ENCODE measurements at regions not wholly inside any gene's neighbourhood (a gene's known extent, or its start where the extent isn't known, plus 50 kb on each side); places are given as distances from the start of the nearest gene placed in this dataset.
A peak's percentile ranks its signal among the peaks of the same experiment; 100 is the strongest.

DNA sequence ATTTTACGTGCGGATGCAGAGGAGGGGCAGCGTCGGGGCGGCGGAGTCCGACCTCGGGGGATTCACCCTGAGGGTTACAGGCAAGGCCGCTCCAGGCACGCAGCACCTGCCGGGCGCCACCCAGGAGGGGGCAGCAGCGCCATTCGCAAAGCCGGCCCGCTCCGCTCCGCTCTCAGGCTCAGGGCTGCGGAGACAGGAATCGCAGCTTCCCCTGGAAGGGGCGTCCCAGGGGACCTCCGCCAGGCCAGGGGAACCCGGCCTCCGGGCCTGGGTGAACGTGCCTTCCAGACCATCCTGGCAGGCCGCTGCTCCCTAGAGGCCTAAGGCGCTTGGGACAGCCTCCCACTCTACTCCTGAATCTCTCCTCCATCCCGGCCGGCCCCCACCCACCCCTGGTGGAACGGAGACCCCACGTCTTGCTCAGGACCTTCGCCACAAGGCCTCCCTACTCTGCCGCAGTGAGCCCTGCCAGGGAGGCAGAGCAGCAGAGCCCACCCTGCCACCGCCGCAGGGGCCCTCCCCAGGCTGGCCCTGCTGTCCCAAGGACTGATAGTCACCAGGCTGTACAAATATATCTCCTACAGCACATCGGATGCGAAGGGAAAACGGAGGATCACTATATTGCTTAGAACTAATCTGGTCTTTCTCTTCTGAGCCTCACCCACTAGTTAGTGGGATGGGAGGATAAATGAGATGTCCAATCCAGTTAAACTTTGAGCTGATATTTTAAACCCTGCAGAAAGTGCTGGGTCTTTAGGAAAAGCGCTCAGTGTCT lies 115.0 kb downstream of the SMIM20 start:
- no TSS peak for BruUV-seq (replicated peaks)
- DNase-seq = no peak
- POLR2A ChIA-PET (ENCODE audit: unreplicated experiment) = no interaction called here
- intact Hi-C loops (cut with micrococcal nuclease) = no loop called here
- H3F3A ChIP-seq (ENCODE audit: low read length, unreplicated experiment) = no peaks in the 10 kb centered on the region
- CTCF ChIA-PET = no interaction called here
- no peak overlapping the region for H3K4me2 ChIP-seq (ENCODE audit: low read length)
- no peak overlapping the region for H3K9ac ChIP-seq (ENCODE audit: low read length)
- no peak overlapping the region for H3K27ac ChIP-seq (ENCODE audit: low read length)
- peaks cover 20% of the 10 kb centered on the region for H3K4me1 ChIP-seq (ENCODE audit: insufficient read depth, low read length)
- no peaks in the 10 kb centered on the region for H3K9me3 ChIP-seq (ENCODE audit: low read length)
- no peak overlapping the region for H2AFZ ChIP-seq (ENCODE audit: low read length)
- H4K20me1 ChIP-seq (ENCODE audit: low read length) = no peaks in the 10 kb centered on the region
- no peak overlapping the region for H3K4me3 ChIP-seq (ENCODE audit: low read length)
- no peaks in the 10 kb centered on the region for H3K79me2 ChIP-seq (ENCODE audit: low read length)
- no peaks in the 10 kb centered on the region for H3K27me3 ChIP-seq (ENCODE audit: low read length)
- H3K9me2 ChIP-seq (replicated peaks; ENCODE audit: low read length) = no peaks in the 10 kb centered on the region
- no peaks in the 10 kb centered on the region for H3K36me3 ChIP-seq (ENCODE audit: low read depth, low read length)
- no peak; the same call in 1 of the 2 replicates for ATAC-seq
- TF ChIP-seq, protein P1, sequence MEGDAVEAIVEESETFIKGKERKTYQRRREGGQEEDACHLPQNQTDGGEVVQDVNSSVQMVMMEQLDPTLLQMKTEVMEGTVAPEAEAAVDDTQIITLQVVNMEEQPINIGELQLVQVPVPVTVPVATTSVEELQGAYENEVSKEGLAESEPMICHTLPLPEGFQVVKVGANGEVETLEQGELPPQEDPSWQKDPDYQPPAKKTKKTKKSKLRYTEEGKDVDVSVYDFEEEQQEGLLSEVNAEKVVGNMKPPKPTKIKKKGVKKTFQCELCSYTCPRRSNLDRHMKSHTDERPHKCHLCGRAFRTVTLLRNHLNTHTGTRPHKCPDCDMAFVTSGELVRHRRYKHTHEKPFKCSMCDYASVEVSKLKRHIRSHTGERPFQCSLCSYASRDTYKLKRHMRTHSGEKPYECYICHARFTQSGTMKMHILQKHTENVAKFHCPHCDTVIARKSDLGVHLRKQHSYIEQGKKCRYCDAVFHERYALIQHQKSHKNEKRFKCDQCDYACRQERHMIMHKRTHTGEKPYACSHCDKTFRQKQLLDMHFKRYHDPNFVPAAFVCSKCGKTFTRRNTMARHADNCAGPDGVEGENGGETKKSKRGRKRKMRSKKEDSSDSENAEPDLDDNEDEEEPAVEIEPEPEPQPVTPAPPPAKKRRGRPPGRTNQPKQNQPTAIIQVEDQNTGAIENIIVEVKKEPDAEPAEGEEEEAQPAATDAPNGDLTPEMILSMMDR (conservative IDR thresholded peaks at IDR 0.05; ENCODE audit: low read depth, low read length) = peak; percentile 34; the same call in 1 of the 2 replicates
- TF ChIP-seq EZH2 (IDR thresholded peaks at IDR 0.05; ENCODE audit: low read length, unreplicated experiment) = no peak

DNA sequence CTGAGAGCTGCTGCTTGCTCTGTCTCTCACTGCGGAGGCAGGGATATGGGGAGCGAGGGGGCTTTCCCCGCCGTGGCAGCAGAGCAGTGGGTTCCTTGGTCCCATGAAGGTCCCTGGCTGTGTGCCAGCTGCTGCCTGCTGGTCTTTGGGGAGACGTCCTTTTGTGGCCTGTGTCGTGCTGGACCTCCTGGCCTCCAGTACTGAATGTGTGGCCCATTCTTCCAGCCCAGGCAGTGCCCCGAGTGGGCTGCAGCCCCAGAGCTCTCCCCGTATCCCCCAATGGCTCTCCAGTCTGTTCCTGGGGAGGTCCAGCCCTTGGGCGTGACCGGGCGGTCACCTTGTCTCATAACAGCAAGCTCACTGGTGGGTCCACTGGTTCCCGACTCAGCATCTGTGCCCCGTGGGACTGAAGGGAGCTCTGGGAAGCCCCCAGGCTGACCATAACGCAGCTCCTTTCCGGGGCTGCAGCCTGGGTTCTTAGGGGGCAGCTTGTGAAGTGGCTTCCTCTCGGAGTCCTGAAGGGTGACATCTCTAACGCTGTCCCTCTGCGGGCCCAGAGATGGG lies 115.6 kb downstream of the SMIM20 start:
- H3K27ac ChIP-seq (ENCODE audit: low read length) = no peak overlapping the region
- TF ChIP-seq EZH2 (IDR thresholded peaks at IDR 0.05; ENCODE audit: low read length, unreplicated experiment) (no peak), EZH2phosphoT487 (IDR thresholded peaks at IDR 0.05; ENCODE audit: borderline replicate concordance, low read length) (no peak)
- TF ChIP-seq, protein P1 (conservative IDR thresholded peaks at IDR 0.05; ENCODE audit: low read depth, low read length) = no peak
- DNase-seq = no peak
- no peaks in the 10 kb centered on the region for H3K9me2 ChIP-seq (replicated peaks; ENCODE audit: low read length)
- peaks cover 20% of the 10 kb centered on the region for H3K4me1 ChIP-seq (ENCODE audit: insufficient read depth, low read length)
- H3K4me2 ChIP-seq (ENCODE audit: low read length) = no peak overlapping the region
- H4K20me1 ChIP-seq (ENCODE audit: low read length) = no peaks in the 10 kb centered on the region
- no peaks in the 10 kb centered on the region for H3K27me3 ChIP-seq (ENCODE audit: low read length)
- ChIA-PET POLR2A (ENCODE audit: unreplicated experiment) (no interaction called here), CTCF (no interaction called here)
- ATAC-seq = no peak
- H3K4me3 ChIP-seq (ENCODE audit: low read length) = no peak overlapping the region
- no peak overlapping the region for H2AFZ ChIP-seq (ENCODE audit: low read length)
- intact Hi-C loops (cut with micrococcal nuclease) = no loop called here
- H3K9ac ChIP-seq (ENCODE audit: low read length) = no peak overlapping the region
- H3K9me3 ChIP-seq (ENCODE audit: low read length) = no peaks in the 10 kb centered on the region
- no peaks in the 10 kb centered on the region for H3K79me2 ChIP-seq (ENCODE audit: low read length)
- no peaks in the 10 kb centered on the region for H3K36me3 ChIP-seq (ENCODE audit: low read depth, low read length)
- H3F3A ChIP-seq (ENCODE audit: low read length, unreplicated experiment) = no peaks in the 10 kb centered on the region
- BruUV-seq (replicated peaks) = no TSS peak

DNA sequence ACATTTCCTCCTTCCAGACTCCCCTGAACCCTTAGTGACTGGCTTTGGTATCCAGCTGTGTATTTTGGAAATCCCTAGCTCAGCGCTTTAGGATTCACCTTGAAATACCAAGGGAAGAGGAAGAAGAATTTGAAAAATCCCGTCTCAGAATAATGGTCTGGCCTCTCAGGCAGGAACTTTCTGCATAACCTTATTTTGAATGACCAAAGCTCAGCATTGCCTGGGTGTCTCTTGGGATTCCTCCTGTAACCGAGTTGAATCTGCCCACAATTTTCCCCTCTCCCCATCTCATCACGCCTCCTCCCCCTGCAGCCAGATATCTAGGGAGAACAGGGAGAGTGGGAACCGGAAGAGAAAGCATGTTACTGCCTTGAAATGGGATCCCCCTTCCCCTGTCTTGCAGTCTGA lies 116.2 kb downstream of the SMIM20 start:
- Histone ChIP-seq H3K4me3 (ENCODE audit: low read length) (no peak overlapping the region), H3K36me3 (ENCODE audit: low read depth, low read length) (no peaks in the 10 kb centered on the region), H2AFZ (ENCODE audit: low read length) (no peak overlapping the region), H3K79me2 (ENCODE audit: low read length) (no peaks in the 10 kb centered on the region), H3K9ac (ENCODE audit: low read length) (no peak overlapping the region), H3F3A (ENCODE audit: low read length, unreplicated experiment) (no peaks in the 10 kb centered on the region), H3K27me3 (ENCODE audit: low read length) (no peaks in the 10 kb centered on the region), H3K4me1 (ENCODE audit: insufficient read depth, low read length) (peaks cover 20% of the 10 kb centered on the region), H3K9me3 (ENCODE audit: low read length) (no peaks in the 10 kb centered on the region), H4K20me1 (ENCODE audit: low read length) (no peaks in the 10 kb centered on the region), H3K4me2 (ENCODE audit: low read length) (no peak overlapping the region), H3K9me2 (replicated peaks; ENCODE audit: low read length) (no peaks in the 10 kb centered on the region), H3K27ac (ENCODE audit: low read length) (no peak overlapping the region)
- no TSS peak for BruUV-seq (replicated peaks)
- DNase-seq (no peak), ATAC-seq (no peak)
- TF ChIP-seq, protein P1 (conservative IDR thresholded peaks at IDR 0.05; ENCODE audit: low read depth, low read length) = no peak
- no peak for TF ChIP-seq EZH2 (IDR thresholded peaks at IDR 0.05; ENCODE audit: low read length, unreplicated experiment)
- TF ChIP-seq EZH2phosphoT487 (IDR thresholded peaks at IDR 0.05; ENCODE audit: borderline replicate concordance, low read length) = no peak
- intact Hi-C loops (cut with micrococcal nuclease) = no loop called here
- ChIA-PET POLR2A (ENCODE audit: unreplicated experiment) (no interaction called here), CTCF (no interaction called here)

All from PC-3 (cell line).